GM23338 (cell line): ENCODE measurements at regions not wholly inside any gene's neighbourhood (a gene's known extent, or its start where the extent isn't known, plus 50 kb on each side); places are given as distances from the start of the nearest gene placed in this dataset.

Experiments used
- ATAC-seq: fragments of 200-7000 bp; cut with Tn5 transposase; 3 replicates; pipeline ENCODE4 v1.9.1; 2020
- DNase-seq: peaks from one replicate; pipeline ENCODE4 v3.0.0-alpha.2; 2015; ENCODE audit warnings: low spot score
- H2AFZ ChIP-seq: fragments of 200-600 bp; sonication (generic); 2 replicates; pipeline ENCODE4 v1.8.0; 2016; ENCODE audit warnings: antibody characterized with exemption, mild to moderate bottlenecking, moderate library complexity
- H3F3A ChIP-seq: fragments of 200-600 bp; sonication (generic); replicated peaks from 2 replicates; pipeline ENCODE4 v1.8.0; 2017; ENCODE audit warnings: antibody characterized with exemption, mixed run types, low read depth
- H3K27ac ChIP-seq: fragments of 200-600 bp; sonication (generic); 2 replicates; pipeline ENCODE4 v1.6.1; 2016; ENCODE audit warnings: low read depth
- H3K27me3 ChIP-seq: fragments of 200-600 bp; sonication (generic); 2 replicates; pipeline ENCODE4 v1.8.0; 2016; ENCODE audit warnings: mild to moderate bottlenecking, mixed run types, moderate library complexity; ENCODE audit not compliant: insufficient read depth
- H3K36me3 ChIP-seq: fragments of 200-600 bp; sonication (generic); 2 replicates; pipeline ENCODE4 v1.8.0; 2016; ENCODE audit warnings: mild to moderate bottlenecking; ENCODE audit not compliant: insufficient read depth
- H3K4me1 ChIP-seq: fragments of 200-600 bp; sonication (generic); 2 replicates; pipeline ENCODE4 v1.8.0; 2016; ENCODE audit warnings: mild to moderate bottlenecking, moderate library complexity; ENCODE audit not compliant: insufficient read depth
- H3K4me2 ChIP-seq: fragments of 200-600 bp; sonication (generic); 2 replicates; pipeline ENCODE4 v1.7.1; 2017; ENCODE audit warnings: mixed run types
- H3K4me3 ChIP-seq: fragments of 200-600 bp; sonication (generic); 2 replicates; pipeline ENCODE4 v1.6.1; 2016; ENCODE audit warnings: mixed run types
- H3K79me2 ChIP-seq: fragments of 200-600 bp; sonication (generic); replicated peaks from 2 replicates; pipeline ENCODE4 v1.8.0; 2017; ENCODE audit warnings: mild to moderate bottlenecking; ENCODE audit not compliant: insufficient read depth
- H3K9me2 ChIP-seq: fragments of 200-600 bp; sonication (generic); 2 replicates; pipeline ENCODE4 v1.8.0; 2017; ENCODE audit not compliant: insufficient read depth
- H4K20me1 ChIP-seq: fragments of 200-600 bp; sonication (generic); replicated peaks from 2 replicates; pipeline ENCODE4 v1.8.0; 2017; ENCODE audit warnings: mild to moderate bottlenecking; ENCODE audit not compliant: insufficient read depth
- H3K27ac Mint-ChIP-seq: 2 replicates; pipeline ENCODE4 v1.8.0; 2020; ENCODE audit warnings: inconsistent platforms, mild to moderate bottlenecking, moderate library complexity, mixed read lengths
- H3K27me3 Mint-ChIP-seq: 3 replicates; pipeline ENCODE4 v1.8.0; 2022; ENCODE audit warnings: low read depth, mild to moderate bottlenecking, moderate library complexity, mixed read lengths, inconsistent platforms; ENCODE audit not compliant: insufficient read depth, poor library complexity
- H3K36me3 Mint-ChIP-seq: 3 replicates; pipeline ENCODE4 v1.8.0; 2021; ENCODE audit warnings: low read depth, mild to moderate bottlenecking, inconsistent platforms, moderate library complexity, mixed read lengths
- H3K4me1 Mint-ChIP-seq: 3 replicates; pipeline ENCODE4 v1.8.0; 2020; ENCODE audit warnings: mild to moderate bottlenecking, inconsistent platforms, mixed read lengths
- H3K4me3 Mint-ChIP-seq: 3 replicates; pipeline ENCODE4 v1.8.0; 2021; ENCODE audit warnings: moderate library complexity, mild to moderate bottlenecking, inconsistent platforms, mixed read lengths
- H3K9me3 Mint-ChIP-seq: 3 replicates; pipeline ENCODE4 v1.8.0; 2020; ENCODE audit warnings: moderate library complexity, mild to moderate bottlenecking, inconsistent platforms, mixed read lengths
- CTCF ChIP-seq, 2 experiments: fragments of 200-600 bp in 1 of 2; sonication (generic) in 1 of 2; conservative IDR thresholded peaks; 2 replicates each; pipeline versions ENCODE4 v1.5.1 to v1.6.1; 2016 to 2017; ENCODE audit warnings: antibody characterized with exemption in 2 of 2, low read depth in 2 of 2, mild to moderate bottlenecking in 2 of 2, moderate library complexity in 1 of 2
- ETS1 ChIP-seq: IDR thresholded peaks from 2 replicates; pipeline ENCODE4 v1.6.1; 2016; ENCODE audit warnings: antibody characterized with exemption
- JUNB ChIP-seq: IDR thresholded peaks from one replicate; pipeline ENCODE4 v1.6.1; 2016; ENCODE audit warnings: antibody characterized with exemption; ENCODE audit not compliant: unreplicated experiment
- NANOG ChIP-seq: IDR thresholded peaks from 2 replicates; pipeline ENCODE4 v1.6.1; 2016; ENCODE audit warnings: antibody characterized with exemption, borderline replicate concordance
- POLR2AphosphoS5 ChIP-seq: IDR thresholded peaks from 2 replicates; pipeline ENCODE4 v1.6.1; 2016; ENCODE audit warnings: antibody characterized with exemption, low read depth
- REST ChIP-seq: IDR thresholded peaks from one replicate; pipeline ENCODE4 v1.6.1; 2018; ENCODE audit warnings: antibody characterized with exemption; ENCODE audit not compliant: unreplicated experiment
- STAT1 ChIP-seq: IDR thresholded peaks from one replicate; pipeline ENCODE4 v1.6.1; 2016; ENCODE audit warnings: antibody characterized with exemption; ENCODE audit not compliant: unreplicated experiment

GRCh38 chr6:44057238-44057930 lies 69.9 kb downstream of the MRPL14 start:
- H3K9me3 Mint-ChIP-seq, result 0 out of 3 replicates have a peak, but pooled peaks cover 5% of the 10 kb centered on the region

GRCh38 chr6:44056392-44057237 lies 70.6 kb downstream of the MRPL14 start:
- Histone ChIP-seq H2AFZ (no peak overlapping the region), H4K20me1 (no peaks in the 10 kb centered on the region), H3K9me2 (no peaks in the 10 kb centered on the region; the same call in 1 of the 2 replicates), H3K79me2 (no peaks in the 10 kb centered on the region), H3K27me3 (no peaks in the 10 kb centered on the region), H3F3A (no peaks in the 10 kb centered on the region), H3K4me3 (no peak overlapping the region), H3K4me2 (no peak overlapping the region), H3K27ac (no peak overlapping the region), H3K4me1 (no peaks in the 10 kb centered on the region; the same call in 1 of the 2 replicates), H3K36me3 (no peaks in the 10 kb centered on the region)
- Mint-ChIP-seq H3K4me3 (no peak overlapping the region), H3K9me3 (0 out of 3 replicates have a peak, but pooled peaks cover 5% of the 10 kb centered on the region), H3K27me3 (peaks cover 4% of the 10 kb centered on the region), H3K36me3 (no peaks in the 10 kb centered on the region), H3K27ac (no peak overlapping the region), H3K4me1 (peaks cover 30% of the 10 kb centered on the region)
- ATAC-seq (no peak), DNase-seq (no peak)
- TF ChIP-seq ETS1 (no peak), JUNB (no peak), STAT1 (no peak), POLR2AphosphoS5 (no peak), REST (no peak), NANOG (no peak)

More at GRCh38 chr6:44057238-44057930, 69.9 kb downstream of the MRPL14 start:
- Histone ChIP-seq H3K4me2 (no peak overlapping the region), H3K36me3 (no peaks in the 10 kb centered on the region), H3K4me1 (no peaks in the 10 kb centered on the region), H2AFZ (no peak overlapping the region), H3K9me2 (no peaks in the 10 kb centered on the region; the same call in 1 of the 2 replicates), H3K4me3 (no peak overlapping the region), H3K27me3 (no peaks in the 10 kb centered on the region), H3K27ac (no peak overlapping the region), H4K20me1 (no peaks in the 10 kb centered on the region), H3K79me2 (no peaks in the 10 kb centered on the region), H3F3A (no peaks in the 10 kb centered on the region)
- Mint-ChIP-seq H3K4me3 (no peak overlapping the region), H3K27ac (no peak overlapping the region), H3K4me1 (peaks cover 22% of the 10 kb centered on the region), H3K27me3 (no peaks in the 10 kb centered on the region), H3K36me3 (no peaks in the 10 kb centered on the region)
- ATAC-seq (no peak), DNase-seq (no peak)
- TF ChIP-seq CTCF (conservative IDR thresholded peaks at IDR 0.05; ENCODE audit: low read depth in 2 of 2) (no peak), JUNB (no peak)
